ENCODE measurements at regions not wholly inside any gene's neighbourhood (a gene's known extent, or its start where the extent isn't known, plus 50 kb on each side); places are given as distances from the start of the nearest gene placed in this dataset.

DNA sequence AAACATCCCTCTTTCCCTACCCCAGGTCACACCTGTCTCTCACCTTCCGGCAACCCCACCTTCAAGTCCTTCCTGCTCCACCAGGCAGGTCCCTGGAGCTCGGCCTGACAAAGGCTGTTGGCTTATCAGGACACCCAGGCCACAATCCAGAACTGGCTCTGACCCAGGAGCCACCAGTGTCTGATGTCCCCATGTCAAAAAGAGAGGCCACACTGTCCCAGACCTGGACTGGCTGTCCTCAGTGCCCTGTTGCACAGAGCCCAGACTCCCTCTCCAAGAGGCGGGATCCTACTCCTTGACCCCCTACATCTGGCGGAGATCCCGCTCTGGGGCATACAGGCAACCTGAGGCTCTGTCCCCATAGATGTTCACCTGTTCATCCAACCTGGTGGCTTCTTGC lies 116.0 kb downstream of the MN1 start:
- no peak for DNase-seq

DNA sequence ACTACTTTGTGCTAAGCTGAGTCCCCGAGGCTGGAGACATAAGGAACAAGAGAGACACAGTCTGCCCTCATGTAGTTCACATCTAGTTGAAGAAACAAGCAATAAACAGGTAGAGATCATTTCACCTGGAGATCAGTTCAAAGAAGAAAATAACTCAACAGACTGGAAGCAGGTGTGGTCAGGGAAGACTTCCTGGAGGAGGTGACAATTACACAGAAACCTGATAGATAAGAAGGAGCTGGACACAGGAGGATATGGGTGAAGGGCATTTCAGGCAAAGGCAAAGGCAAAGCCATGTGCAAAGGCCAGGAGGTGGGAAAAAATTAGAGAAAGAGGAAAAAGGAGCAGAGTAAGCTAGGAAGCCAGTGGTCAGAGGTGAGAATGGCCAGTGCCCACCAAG lies 115.6 kb downstream of the MN1 start:
- DNase-seq = no peak

DNA sequence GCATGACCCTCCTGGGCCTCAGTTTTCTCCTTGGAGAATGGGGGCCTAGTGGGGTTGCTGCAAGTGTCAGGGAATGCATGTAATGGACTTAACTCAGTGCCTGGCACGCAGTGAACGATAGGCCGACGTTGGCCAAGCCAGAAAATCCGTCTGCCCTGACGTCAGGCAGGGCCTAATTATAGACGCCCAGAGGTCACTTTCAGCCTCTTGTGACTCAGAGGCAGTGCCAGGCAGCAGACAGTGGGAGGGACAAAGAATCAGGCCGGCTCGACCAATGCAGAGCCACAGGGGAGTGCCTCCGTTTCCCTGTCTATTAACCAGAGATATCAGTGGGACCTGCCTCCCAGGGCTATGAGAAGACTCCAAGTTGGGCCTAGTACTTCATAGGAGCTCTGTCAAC lies 115.0 kb downstream of the MN1 start:
- DNase-seq = no peak

DNA sequence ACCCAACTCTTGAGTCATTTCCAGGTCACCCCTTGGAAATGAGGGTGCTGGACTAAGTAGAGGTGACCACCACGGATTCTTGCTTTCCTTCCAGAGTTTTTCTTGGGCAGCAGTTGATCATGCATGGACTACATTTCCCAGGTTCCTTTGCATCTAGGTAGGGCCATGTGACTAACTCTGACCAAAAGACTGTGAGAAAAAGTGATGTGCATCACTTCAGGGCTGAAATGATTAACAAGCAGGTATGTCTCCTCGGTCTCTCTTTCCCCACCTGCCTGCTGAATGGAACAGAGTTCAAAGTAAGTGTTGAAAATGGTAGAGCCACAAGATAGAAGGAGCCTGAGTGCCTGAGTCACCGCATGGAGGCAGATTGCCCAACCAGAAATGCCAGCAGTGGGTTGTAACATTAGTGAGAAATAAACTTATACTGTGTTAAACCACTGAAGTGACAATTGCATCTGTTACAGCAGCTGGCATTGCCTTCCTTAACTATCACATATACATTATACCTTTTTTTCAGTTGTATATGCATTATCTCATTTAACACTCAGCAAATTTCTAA lies 113.5 kb downstream of the MN1 start:
- DNase-seq = no peak

DNA sequence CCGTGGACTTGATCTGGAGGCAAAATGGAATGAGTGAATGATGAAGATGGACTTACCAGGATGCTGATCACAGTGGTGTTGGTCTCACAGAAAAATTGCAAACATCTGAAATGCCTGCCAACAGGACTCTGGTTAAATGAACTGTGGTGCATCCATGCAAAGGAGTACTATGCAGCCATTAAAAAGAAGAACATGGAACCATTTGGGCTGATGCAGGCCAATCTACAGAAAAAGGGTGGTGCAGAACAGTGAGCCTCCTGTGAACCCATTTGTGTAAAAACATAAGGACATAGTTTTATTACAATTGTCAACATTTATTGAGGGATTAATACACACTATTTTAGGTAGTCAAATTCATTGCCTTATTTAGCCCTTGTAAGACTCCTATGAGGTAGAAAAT lies 111.9 kb downstream of the MN1 start:
- no peak for DNase-seq

DNA sequence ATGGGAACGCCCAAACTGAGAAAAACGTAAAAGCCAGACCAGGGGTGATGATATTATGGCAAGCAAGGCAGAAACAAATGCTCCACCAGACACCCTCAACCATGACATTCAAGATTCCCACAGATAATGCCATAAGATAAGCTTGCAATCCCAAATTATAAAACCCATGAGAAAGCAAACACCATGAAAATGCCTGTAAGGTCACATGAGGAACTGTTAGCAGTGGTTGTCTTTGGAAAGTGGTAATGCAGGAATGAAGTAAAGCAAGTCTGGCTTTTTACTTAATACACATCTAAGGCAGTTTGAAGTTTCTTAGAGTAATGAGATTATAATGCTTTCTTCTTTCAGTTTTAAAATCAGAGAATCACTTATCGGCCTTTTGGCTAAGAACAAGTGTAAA lies 111.0 kb downstream of the MN1 start:
- no peak for DNase-seq

DNA sequence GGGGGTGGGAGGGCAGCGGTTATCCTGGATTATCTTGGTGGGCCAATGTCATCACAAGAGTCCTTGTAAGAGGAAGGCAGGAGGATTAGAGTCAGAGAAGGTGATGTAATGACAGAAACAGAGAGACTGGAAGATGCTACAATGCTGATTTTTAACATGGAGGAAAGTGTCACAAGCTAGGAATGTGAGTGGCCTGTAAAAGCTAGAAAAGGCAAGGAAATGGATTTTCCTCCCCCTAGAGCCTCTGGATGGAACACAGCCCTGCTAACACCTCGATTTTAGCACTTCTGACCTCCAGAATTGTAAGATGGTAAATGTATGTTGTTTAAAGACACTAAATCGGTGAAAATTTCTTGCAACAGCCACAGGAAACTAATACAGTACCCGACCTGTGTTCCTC lies 109.3 kb downstream of the MN1 start:
- no peak for DNase-seq

DNA sequence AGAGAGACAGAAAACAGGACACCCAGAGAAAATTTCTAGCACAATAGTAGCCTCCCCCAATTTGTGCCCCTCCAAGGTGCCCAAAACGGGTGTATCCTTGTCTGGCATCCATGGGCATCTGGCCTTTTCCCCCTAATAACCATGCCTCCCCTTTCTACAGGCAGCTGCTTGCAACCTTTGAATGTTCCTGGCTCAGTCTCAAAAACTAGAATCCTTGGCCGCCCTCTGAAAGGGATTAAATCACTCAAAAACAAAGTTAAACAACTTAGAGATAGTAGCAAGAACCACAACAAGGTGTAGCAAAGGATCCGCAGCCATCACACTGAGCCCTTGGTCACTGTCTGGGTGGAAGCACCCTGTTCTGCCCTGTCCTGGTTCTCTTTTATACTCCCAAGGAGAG lies 105.6 kb downstream of the MN1 start:
- no peak for DNase-seq

DNA sequence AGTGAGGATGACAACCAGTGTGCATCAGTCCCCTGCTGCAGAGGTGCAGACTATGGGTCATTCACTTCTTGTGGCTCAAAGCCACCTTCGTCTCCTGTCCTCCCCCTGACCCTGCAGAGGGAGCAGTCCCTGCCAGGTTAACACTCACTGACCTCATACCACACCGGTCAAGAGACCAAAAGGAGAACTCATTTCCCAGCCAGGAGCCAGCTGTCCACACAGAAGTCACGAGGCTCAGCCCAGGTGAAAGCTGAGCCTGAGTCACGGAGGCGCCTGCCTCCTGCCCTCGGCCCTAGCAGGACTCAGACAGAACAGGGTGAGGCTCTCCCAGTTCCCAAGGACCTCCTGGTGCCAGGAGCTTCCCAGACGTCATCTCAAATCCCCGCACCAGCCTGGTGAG lies 103.7 kb downstream of the MN1 start:
- no peak for DNase-seq

All from activated CD4-positive, alpha-beta T cell treated with anti-CD3 and anti-CD28 coated beads for 4 hours (primary cell).